ENCODE measurements at regions not wholly inside any gene's neighbourhood (a gene's known extent, or its start where the extent isn't known, plus 50 kb on each side); places are given as distances from the start of the nearest gene placed in this dataset.

DNA sequence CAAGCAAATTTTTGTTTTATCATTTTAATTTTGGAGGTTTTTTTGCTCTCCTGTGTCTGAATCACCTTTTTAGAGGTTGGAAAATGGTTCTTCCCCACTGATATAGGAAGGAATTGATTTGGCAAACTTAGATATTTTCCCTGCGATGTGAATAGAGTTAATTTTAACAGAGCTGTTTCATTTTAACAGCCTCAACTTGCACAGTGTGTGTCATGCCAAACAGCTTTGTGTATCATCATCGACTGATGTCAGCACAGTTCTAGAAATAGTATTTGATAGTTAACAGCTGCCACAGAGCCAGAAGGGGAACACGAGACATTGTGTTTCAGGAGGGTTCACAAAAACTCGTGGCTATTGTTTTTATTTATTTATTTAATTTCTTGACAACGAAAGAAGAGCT lies 243.1 kb upstream of the FOXN3 start:
- no peak for DNase-seq (ENCODE audit: low read depth)

DNA sequence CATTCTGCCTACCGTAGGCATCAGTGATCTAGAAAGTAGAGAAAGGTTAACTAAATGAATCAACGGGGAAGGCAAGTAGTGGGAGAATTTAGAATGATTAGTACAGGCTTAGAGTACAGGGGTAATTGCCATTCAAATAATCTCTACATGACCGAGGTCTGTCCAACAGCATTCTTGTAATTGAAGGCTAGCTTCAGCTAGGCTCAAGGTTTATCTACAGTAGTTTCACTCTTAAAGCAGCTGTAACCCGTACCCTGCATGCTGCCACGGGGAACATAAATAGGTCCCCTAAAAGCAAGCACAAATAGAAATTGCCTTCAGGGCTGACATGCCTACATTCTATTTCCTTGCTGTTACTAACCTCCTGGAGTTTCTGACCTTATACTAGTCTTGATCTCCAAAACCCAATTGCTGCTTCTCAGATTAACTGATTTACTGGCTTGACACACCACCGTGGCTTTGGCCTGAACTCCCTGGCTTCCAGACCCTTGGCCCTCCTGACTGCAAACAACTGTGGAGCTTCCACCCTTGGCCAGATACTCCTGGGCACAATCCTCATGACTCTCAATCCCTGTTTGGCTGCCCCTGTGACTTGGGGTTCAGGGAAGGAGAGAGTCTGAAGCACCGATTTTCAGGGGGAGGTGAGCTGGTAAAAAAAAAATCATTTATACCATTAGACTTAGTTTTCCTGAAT lies 242.1 kb upstream of the FOXN3 start:
- no peak for DNase-seq (ENCODE audit: low read depth)

DNA sequence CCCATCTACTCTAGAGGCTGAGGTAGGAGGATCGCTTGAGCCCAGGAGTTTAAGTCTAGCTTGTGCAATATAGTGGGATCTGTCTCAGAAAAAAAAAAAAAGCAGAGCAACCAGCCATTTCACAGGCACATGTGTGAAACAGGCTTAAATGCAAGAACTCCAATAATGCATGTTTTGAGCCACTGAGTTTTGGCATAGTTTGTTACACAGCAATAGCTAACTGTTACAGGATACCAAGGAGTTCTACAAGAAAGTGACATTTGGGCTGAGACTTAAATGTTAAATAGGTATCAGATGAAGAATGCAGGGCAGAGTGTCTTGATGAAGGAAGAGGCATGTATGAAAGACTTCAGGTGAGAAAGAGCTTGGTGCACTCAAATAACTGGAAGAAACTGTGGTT lies 240.0 kb upstream of the FOXN3 start:
- DNase-seq (ENCODE audit: low read depth): no peak

DNA sequence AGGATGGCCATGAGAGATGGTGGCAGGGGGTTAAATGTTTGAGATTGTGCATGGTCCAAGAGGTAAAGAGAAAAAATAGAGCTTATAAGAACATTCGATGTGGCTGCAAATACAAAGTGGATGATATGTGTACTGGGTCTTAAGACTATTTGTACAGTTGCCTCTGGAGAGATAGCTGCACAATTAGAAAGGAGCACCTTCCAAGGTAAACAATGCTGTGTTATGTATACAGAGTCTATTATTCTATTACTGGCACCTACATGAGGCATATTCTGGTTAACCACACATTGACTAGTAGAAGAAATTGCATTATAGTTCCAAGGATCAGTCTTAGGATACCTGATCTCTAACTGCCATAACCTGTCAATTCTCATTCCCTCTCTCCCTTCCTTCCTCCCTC lies 238.0 kb upstream of the FOXN3 start:
- no peak for DNase-seq (ENCODE audit: low read depth)

DNA sequence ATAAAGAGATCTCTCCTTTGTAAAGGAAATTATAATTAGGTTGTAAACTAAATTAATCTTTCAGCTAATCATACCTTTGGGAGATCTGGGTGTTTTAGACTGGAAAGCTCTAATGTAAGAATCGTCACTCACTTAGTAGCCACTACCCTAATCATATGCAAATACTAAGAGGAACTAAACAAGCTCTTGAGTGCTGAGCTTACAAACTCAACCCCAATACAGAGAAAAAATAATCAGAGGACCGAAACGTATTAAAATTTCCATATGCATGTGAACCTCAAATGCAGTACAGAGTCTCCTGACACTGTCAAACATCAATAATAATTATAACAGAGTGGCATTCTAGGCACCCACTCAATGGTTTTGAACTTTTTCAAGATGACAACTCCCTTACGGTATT lies 235.3 kb upstream of the FOXN3 start:
- DNase-seq (ENCODE audit: low read depth): no peak

DNA sequence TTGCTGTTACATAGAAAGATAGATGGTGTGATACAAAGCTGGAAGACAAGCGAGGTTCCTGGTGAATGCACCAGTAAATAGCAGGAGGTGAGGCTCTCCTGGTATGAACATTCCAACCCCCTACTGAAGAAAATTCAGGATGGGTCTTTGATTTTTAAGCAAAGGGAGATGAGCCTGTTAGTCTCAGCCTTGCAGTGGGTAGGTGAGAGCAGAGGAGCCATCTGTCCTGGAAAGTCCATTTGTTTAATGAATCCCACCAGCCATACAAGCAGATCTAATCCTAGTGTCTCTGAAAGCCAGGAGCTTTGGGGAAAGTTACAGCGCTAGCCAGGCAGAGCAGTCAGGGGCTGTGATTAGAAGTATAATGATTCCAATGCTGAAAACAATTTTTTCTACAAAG lies 234.8 kb upstream of the FOXN3 start:
- DNase-seq (ENCODE audit: low read depth): no peak

DNA sequence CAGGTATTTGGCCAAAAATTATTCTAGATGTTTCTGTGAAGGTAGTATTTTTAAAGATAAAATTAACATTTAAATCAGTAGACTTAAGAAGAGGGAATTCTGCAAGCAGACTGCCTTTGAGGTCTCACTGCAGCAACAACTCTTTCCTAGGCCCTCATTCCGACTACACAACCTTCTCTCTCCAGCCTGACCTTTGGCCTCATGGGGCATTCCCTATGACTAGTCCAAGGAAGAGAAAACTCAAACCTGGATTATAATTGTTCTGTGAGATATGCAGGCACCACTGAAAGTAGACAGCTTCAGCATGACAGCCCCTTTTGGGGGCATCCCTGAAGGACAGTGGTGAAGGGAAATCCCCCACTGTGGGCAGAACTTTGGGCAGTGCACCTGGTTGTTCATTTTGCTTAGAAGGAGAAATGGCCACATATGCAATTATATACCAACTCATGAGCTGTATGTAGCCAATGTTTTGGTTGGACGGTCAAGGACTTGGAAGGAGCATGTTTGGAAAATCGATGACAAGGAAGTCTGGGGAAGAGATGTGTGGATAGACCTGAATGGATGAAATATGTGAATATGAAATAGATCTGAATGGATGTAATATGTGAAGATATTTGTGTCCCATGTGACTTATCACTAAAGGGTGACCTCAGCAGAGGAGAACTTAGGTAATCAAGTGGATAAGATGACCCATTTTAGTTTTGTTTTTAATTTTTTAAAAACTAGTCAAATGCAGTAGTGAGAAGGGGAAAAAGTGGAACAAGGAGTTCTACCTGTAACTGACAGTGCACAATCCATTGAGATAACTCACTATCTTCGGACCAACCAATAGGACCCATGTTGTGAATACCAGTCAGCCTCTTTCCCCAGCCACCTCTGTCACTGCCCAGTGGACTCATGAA lies 233.3 kb upstream of the FOXN3 start:
- DNase-seq (ENCODE audit: low read depth): no peak

DNA sequence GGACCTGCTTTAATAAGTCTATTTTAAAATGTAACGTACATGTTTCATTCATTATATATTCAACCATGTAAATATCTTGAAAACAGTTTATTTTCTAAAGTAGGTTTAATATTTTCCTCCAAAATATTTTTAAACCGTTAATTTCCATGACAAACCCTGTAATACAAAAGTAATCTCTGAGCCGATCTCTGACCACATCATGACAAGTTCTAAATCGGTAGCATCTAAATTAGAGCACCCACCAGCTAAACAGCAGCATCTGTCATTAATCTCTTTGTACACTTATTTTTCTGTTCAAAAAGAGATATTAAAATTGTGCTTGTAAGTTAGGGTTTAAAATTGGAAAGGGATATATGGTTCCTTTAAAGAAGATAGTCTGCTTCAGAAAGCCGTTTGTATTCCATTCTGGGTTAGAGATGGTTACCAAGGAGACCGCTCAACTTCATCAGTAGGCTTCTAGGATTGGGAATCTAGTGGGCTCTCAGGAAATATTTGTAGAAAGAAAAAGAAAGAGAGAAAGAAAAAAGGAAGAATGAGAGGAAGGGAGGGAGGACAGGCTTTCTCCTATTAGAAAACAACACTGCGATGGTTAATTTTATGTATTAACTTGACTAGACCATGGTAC lies 232.5 kb upstream of the FOXN3 start:
- DNase-seq (ENCODE audit: low read depth): no peak

DNA sequence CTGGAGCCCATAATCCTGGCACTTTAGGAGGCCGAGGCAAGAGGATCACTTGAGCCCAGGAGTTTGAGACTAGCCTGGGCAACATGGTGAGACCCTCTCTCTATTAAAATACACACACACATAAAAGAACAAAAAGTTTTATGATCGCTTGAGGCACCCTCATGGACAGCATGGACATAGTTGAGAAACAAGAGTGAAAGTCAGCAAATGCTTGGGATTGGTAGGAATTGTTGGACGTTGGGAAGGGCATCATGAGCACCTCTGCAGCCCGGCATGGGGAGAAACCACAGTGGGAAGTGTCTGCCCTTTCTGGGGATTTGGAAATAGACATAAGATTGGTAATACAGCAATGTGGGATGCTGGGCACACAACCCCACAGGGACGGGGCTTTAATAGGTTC lies 231.9 kb upstream of the FOXN3 start:
- no peak for DNase-seq (ENCODE audit: low read depth)

DNA sequence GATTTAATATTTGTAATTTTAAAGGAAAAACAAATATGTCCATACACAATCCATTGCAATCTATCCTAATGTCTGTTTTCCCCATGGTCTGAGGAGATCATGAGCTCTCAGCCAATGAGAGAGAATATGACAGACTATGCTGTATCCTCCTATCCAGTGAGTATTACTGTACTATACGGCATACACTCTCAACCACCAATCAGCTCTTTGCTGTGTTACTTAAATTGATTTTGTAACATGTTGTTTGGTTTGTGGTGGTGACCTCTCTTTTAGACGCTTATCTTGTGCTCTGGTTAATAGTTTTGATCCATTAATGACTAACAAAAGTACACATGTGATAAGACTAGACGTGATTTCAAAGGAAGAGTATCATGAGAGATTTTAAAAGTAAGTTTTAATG lies 231.5 kb upstream of the FOXN3 start:
- DNase-seq (ENCODE audit: low read depth): no peak

DNA sequence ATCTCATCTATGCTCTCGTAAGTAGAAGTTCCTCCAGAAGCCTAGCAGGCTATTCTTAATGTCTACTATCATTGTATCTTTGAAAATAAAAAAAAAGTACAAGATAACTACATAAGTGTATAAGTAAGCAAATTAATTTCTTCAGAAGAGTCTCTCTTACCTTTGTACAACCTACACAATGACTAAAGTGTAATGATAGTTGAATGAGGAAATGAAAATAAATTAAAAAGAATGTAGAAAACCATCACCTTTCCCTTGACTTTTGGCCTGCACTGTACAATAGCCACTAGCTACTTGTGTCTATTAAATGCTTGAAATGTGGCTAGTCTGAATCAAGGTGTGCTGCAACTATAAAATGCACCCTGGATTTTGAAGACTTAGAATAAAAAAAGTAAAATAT lies 229.9 kb upstream of the FOXN3 start:
- DNase-seq (ENCODE audit: low read depth): no peak

DNA sequence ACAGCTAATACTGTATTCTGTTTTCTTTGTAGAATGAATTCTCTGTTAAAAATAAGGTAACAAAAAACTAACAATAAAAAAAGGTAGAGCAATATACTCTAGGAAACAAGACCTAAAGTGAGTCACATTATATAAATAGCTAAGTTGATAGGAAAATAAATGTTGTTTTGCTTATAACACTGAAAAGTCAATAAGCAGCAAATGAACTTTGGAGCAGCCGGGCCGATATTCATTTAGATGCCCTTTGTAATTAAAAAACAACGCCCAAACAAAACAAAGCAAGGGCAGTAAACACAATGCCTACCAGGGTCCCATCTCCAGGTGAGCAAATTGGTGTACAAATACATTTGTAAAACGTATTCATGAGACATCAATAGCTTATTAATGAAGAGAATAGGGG lies 227.6 kb upstream of the FOXN3 start:
- DNase-seq (ENCODE audit: low read depth): no peak

DNA sequence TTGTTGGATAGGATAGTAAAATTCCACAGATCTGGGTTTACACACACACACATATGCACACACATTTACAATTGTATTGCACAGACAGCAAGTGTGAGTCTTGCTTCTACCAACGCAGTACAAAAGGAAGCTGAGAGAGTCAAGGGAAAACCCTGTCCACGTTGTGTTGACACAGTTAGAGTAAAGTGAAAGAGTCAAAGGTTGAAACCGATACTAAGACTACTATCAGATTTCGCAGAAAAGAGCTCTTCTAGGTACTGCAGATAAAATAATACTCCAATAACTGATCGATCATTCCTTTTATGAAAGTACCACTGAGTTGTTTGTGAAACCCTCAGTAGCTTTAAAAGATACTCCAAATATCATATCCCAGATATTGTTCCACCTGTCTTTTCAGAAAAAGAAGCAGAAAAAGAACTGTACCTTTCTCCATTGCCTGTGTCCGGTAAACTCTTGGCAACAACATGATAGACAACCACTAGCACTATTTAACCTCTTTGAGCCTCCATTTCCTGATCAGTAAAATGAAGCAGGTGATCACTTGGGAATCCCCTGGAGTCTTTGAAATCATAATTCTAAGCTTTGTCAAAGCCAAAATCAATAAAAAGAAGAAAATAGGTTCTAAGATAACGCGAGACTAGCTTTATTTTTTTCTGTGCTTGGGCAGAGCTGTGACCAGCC lies 224.6 kb upstream of the FOXN3 start:
- DNase-seq (ENCODE audit: low read depth): no peak

DNA sequence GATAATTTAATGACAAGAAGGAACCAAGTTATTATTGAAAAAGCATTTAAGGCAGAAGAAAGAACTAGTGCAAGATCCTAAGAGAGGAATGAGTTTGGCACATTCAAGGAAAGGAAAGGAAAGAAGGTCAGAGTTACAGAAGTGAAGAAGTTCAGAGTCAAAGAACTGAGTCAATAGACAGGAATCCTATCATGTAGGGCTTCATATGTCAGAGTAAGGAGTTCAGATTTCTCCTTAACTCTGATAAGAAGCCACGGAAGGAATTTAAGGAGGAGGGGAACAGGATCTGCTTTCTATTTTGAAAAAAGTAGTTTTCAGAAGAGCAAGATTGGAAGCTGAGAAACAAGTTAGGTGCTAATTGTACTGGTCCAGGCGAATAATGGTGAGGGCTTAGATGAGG lies 223.1 kb upstream of the FOXN3 start:
- no peak for DNase-seq (ENCODE audit: low read depth)

DNA sequence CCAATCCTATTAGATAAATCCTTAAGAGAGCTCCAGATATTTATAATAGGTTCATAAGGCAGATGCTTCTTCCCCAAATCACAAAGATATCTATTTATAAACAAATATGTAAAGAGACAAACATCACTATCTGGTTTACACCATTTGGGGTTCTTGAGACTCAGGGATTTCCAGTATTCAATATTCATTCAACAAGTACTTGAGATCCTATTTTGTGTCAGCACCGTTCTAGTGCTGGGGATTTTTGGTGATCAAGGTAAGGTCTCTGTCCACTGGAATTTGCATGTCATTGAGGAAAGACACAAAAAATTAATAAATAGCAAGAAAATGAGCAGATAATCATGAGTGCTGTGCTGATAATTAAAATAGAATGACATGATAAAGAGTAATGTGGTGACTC lies 222.7 kb upstream of the FOXN3 start:
- DNase-seq (ENCODE audit: low read depth): no peak

DNA sequence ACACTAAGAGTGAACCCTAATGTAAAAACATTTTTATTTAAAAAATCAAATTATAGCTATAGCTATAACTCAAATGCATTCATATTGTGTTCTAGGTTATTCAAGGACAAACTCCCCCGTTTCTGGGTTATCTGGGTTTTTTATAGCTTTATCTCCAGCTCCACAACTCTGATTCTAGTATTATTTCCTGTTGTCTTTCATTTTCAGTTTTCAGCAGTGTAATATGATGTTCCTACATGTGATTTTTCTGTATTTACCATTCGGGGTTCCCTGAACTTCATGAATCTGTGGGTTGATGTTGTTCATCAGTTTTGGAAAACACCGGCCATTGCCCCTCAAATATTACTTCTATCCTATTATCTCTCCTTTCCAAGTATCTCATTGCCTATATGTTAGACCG lies 221.9 kb upstream of the FOXN3 start:
- no peak for DNase-seq (ENCODE audit: low read depth)

DNA sequence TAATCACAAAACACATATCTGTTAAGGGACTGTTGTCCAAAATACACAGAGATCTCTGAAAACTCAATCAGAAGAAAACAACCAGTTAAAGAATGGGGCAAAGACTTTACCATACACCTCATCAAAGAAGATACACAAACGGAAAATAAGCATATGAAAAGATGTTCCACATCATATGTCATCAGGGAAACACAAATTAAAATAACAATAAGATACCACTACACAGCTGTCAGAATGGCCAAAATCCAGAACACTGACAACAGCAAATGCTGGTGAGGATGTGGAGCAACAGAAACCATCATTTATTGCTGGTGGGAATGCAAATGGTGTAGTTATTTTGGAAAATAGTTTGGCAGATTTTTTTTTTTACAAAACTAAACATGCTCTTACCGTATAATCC lies 220.5 kb upstream of the FOXN3 start:
- DNase-seq (ENCODE audit: low read depth): no peak

DNA sequence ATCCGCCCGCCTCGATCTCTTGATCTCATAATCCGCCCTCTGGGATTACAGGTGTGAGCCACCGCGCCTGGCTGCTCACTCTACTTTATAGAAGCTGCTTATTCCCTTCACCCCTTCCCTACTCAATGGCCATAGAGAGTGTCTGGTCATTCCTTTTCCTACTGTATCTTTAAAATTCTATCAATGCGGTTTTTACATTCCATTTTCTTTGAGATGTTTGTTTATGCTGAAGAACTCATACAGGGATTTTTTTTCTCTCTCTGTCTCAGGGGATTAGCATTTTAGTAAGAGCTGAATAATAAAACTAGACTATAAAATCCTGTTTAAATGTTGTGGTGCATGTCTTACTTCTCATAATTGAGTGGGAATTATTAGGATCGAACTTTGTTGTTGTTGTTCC lies 218.6 kb upstream of the FOXN3 start:
- no peak for DNase-seq (ENCODE audit: low read depth)

DNA sequence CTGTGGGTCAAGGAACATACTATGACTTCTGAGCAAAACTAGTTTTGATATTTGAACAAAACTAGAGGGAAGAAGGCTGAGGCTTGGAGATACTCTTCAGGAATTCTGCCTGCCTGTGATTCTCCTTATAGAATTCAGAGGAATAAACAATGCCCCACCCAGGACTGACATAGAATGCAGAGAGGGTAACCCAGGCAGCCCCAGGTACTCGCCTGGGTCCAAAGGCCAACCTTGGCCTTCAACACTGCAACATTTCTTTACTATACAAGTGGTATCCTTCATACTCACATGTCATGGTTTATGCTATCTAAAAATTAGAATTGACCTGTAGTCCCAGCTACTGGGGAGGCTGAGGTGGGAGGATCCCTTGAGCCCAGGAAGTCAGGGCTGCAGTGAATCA lies 217.0 kb upstream of the FOXN3 start:
- no peak for DNase-seq (ENCODE audit: low read depth)

DNA sequence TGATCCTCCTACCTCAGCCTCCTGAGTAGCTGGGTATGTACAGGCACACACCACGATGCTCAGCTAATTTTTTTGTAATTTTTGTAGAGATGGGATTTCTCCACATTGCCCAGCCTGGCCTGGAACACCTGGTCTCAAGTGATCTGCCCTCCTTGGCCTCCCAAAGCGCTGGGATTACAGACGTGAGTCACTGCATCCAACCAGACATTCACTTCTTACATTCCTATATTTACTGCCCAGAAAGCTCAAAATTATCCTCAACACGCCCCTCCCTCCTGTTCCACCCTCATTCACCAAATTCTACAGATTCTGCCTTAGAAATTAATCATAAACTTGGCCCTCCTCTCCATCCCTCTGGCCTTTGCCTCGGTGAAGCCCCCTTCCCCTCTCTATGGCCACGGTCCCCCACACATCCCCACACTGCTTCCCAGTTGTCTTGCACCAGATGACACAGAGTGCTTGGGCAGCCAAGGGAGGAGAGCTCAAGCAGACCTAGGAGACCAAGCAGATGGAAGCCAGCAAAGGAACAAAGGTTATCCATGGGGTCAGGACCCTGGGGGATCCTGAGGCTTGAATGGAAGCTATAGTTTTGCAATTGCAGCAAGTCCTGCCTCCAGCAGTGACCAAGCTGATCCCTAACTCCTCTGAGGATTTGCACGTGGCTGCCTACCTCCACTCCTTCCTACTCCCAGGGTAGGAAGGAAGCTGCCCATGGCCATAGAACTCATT lies 213.2 kb upstream of the FOXN3 start:
- DNase-seq (ENCODE audit: low read depth): no peak

DNA sequence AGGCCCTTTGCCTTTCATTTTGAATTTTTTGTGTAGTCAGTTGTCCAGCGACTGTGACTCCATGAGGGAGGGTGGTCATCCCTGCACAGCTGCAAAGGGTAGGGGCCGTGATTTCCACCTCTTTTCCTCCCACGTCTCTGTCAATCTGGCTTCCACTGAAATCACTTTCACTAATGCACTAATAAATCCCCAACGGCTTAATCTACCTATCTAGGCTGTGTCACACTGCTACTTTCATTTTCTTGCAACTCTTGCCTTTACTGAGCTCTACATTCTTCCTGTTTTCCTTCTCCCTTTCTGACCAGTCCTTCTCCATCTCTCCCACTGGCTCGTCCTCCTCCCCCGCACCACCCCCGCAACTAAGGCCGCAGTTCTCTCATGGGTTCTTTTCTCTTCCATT lies 212.3 kb upstream of the FOXN3 start:
- DNase-seq (ENCODE audit: low read depth): no peak

DNA sequence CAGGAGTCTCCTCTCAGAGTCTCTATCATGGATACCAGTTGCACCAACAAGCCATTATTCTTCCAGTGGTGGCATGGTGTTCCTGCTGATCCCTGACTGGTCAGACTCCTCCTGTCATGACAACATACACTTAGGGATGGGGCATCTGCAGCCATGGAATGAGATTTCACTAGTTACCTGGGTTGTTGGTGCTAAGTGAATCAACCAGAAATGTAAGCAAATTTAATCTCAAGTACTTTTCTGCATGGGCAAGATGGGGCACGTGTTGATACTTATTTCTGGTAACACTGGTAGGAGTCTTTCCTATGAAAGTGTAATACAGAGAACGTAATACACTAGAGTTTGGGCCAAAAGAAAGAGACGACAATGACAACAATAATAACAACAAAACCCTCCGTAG lies 211.5 kb upstream of the FOXN3 start:
- no peak for DNase-seq (ENCODE audit: low read depth)

All from CMK (cell line).